Endothelial cell (in vitro differentiated cells): ENCODE measurements at regions not wholly inside any gene's neighbourhood (a gene's known extent, or its start where the extent isn't known, plus 50 kb on each side); places are given as distances from the start of the nearest gene placed in this dataset.

Source experiments
- DNase-seq: peaks from one replicate; pipeline ENCODE4 v3.0.0; 2021; ENCODE audit warnings: low spot score
- H3K27ac Mint-ChIP-seq: one replicate; pipeline ENCODE4 v1.8.0; 2021; ENCODE audit warnings: mixed read lengths, inconsistent platforms; ENCODE audit not compliant: unreplicated experiment
- H3K27me3 Mint-ChIP-seq: one replicate; pipeline ENCODE4 v1.8.0; 2021; ENCODE audit warnings: mild to moderate bottlenecking, moderate library complexity, mixed read lengths, inconsistent platforms; ENCODE audit not compliant: unreplicated experiment
- H3K36me3 Mint-ChIP-seq: one replicate; pipeline ENCODE4 v1.8.0; 2021; ENCODE audit warnings: mild to moderate bottlenecking, low read depth, mixed read lengths, inconsistent platforms; ENCODE audit not compliant: unreplicated experiment
- H3K4me1 Mint-ChIP-seq: one replicate; pipeline ENCODE4 v1.8.0; 2021; ENCODE audit warnings: mild to moderate bottlenecking, mixed read lengths, inconsistent platforms; ENCODE audit not compliant: unreplicated experiment
- H3K4me3 Mint-ChIP-seq: one replicate; pipeline ENCODE4 v1.8.0; 2021; ENCODE audit warnings: mild to moderate bottlenecking, mixed read lengths, inconsistent platforms; ENCODE audit not compliant: unreplicated experiment
- H3K9me3 Mint-ChIP-seq: one replicate; pipeline ENCODE4 v1.8.0; 2021; ENCODE audit warnings: mixed read lengths, inconsistent platforms; ENCODE audit not compliant: unreplicated experiment
- CTCF ChIP-seq: fragments of 200-600 bp; sonication (generic); IDR thresholded peaks from one replicate; pipeline ENCODE4 v1.5.0; 2021; ENCODE audit warnings: antibody characterized with exemption; ENCODE audit not compliant: unreplicated experiment

- H3K4me3 Mint-ChIP-seq = no peak overlapping the region
- no peaks in the 10 kb centered on the region for H3K27me3 Mint-ChIP-seq
- H3K9me3 Mint-ChIP-seq = no peaks in the 10 kb centered on the region
- no peaks in the 10 kb centered on the region for H3K4me1 Mint-ChIP-seq
- no peak for DNase-seq
- H3K36me3 Mint-ChIP-seq = no peaks in the 10 kb centered on the region
- no peak for TF ChIP-seq CTCF
- H3K27ac Mint-ChIP-seq = no peak overlapping the region
Measured at GRCh38 chr5:92552206-92553160, 1028.5 kb downstream of the NR2F1-AS1 start.

- Mint-ChIP-seq H3K27ac (no peak overlapping the region), H3K9me3 (no peaks in the 10 kb centered on the region), H3K4me1 (peaks cover 4% of the 10 kb centered on the region), H3K36me3 (no peaks in the 10 kb centered on the region), H3K4me3 (no peak overlapping the region), H3K27me3 (no peaks in the 10 kb centered on the region)
- no peak for DNase-seq
- no peak for TF ChIP-seq CTCF
Measured at GRCh38 chr5:92548346-92548745, 1032.7 kb downstream of the NR2F1-AS1 start.

- Mint-ChIP-seq H3K9me3 (no peaks in the 10 kb centered on the region), H3K27me3 (no peaks in the 10 kb centered on the region), H3K4me1 (peaks cover 4% of the 10 kb centered on the region), H3K4me3 (no peak overlapping the region), H3K27ac (no peak overlapping the region), H3K36me3 (no peaks in the 10 kb centered on the region)
- DNase-seq = no peak
- TF ChIP-seq CTCF = no peak
Measured at GRCh38 chr5:92544596-92544995, 1036.4 kb downstream of the NR2F1-AS1 start.

GRCh38 chr5:92544036-92544435 is 1037.0 kb downstream of the NR2F1-AS1 start:
- no peak overlapping the region for H3K27ac Mint-ChIP-seq

More at GRCh38 chr5:92544036-92544435, 1037.0 kb downstream of the NR2F1-AS1 start:
- peaks cover 4% of the 10 kb centered on the region for H3K4me1 Mint-ChIP-seq
- no peak for DNase-seq
- no peaks in the 10 kb centered on the region for H3K9me3 Mint-ChIP-seq
- no peak overlapping the region for H3K4me3 Mint-ChIP-seq
- H3K27me3 Mint-ChIP-seq = no peaks in the 10 kb centered on the region
- no peak for TF ChIP-seq CTCF
- no peaks in the 10 kb centered on the region for H3K36me3 Mint-ChIP-seq
